ENCODE measurements at regions not wholly inside any gene's neighbourhood (a gene's known extent, or its start where the extent isn't known, plus 50 kb on each side); places are given as distances from the start of the nearest gene placed in this dataset.

DNA sequence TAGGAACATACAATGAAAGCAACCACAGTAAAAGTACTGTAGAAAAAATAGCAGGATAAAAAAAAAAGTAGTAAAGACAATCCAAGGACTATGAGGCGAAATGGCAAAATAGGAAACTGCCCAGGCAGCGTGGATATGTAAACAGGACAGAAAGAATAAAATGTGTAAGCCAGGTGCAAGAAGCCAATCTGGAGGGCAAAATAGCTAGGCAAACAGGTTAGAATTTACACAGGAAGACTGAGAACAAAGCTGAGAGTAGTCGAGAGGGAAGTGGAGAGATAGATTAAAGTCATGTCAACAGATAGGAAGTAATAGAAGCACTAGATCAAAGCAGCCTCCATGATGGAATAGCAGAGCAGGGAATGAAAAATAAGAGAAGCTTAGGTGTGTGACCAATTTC lies 124.2 kb upstream of the B3GALT2 start:
- DNase-seq: peak; percentile 12 to 54 (median 21)
- Histone ChIP-seq H3K27ac (ENCODE audit: low read depth in 1 of 2, low read length in 1 of 2) (no peak overlapping the region), H3K4me3 (no peak overlapping the region), H3K9me3 (ENCODE audit: control insufficient read depth in 4 of 4, insufficient read depth in 3 of 4, low read length in 3 of 4) (peaks cover 0 to 4% (median 0%) of the 10 kb centered on the region in 4 donors), H3K36me3 (ENCODE audit: control insufficient read depth in 4 of 4, insufficient read depth in 4 of 4, low read length in 4 of 4) (no peaks in the 10 kb centered on the region), H3K4me1 (ENCODE audit: control insufficient read depth in 5 of 5, insufficient read depth in 5 of 5, low read length in 5 of 5) (no peaks in the 10 kb centered on the region), H3K27me3 (ENCODE audit: control insufficient read depth in 3 of 3, insufficient read depth in 3 of 3, low read length in 2 of 3) (no peaks in the 10 kb centered on the region), H3K9ac (ENCODE audit: insufficient read depth in 1 of 2, low read length in 2 of 2) (no peak overlapping the region)
- 39 to 56% methylated on average over 3 of the region's 3 CpGs for WGBS, 2 donors
- TF ChIP-seq, protein P1, sequence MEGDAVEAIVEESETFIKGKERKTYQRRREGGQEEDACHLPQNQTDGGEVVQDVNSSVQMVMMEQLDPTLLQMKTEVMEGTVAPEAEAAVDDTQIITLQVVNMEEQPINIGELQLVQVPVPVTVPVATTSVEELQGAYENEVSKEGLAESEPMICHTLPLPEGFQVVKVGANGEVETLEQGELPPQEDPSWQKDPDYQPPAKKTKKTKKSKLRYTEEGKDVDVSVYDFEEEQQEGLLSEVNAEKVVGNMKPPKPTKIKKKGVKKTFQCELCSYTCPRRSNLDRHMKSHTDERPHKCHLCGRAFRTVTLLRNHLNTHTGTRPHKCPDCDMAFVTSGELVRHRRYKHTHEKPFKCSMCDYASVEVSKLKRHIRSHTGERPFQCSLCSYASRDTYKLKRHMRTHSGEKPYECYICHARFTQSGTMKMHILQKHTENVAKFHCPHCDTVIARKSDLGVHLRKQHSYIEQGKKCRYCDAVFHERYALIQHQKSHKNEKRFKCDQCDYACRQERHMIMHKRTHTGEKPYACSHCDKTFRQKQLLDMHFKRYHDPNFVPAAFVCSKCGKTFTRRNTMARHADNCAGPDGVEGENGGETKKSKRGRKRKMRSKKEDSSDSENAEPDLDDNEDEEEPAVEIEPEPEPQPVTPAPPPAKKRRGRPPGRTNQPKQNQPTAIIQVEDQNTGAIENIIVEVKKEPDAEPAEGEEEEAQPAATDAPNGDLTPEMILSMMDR (IDR thresholded peaks at IDR 0.05; ENCODE audit: control extremely low read depth, extremely low read depth): no peak
- ATAC-seq (ENCODE audit: insufficient read depth, low FRiP score): no peak

DNA sequence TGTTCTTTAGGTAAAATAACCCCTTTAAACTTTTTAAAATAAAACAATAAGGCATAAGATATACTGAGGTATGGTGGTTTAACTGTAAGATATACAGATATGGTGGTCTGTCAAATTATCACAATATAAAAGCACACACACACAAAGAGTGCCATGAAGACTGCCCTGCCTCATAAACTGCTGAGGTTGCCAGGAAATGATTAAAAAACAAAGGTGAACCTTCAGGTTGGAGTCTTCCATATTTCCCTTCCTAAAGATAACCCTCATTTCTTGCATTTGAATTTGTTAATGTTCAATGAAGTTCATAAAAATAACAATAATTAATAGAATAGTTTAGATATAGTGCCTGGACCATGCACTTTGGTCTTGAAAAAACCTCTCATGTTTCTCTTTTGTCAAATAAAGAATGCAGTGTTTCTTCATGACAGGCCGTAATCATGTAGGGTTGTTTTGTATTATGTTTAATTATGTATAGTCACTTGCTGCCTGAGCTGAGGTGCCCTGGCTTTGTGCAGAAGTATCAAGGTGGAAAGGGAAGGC lies 123.6 kb upstream of the B3GALT2 start:
- Histone ChIP-seq H3K9me3 (ENCODE audit: control insufficient read depth in 4 of 4, insufficient read depth in 3 of 4, low read length in 3 of 4) (peaks cover 0 to 1% (median under 1%) of the 10 kb centered on the region in 4 donors), H3K27me3 (ENCODE audit: control insufficient read depth in 3 of 3, insufficient read depth in 3 of 3, low read length in 2 of 3) (no peaks in the 10 kb centered on the region), H3K9ac (ENCODE audit: insufficient read depth in 1 of 2, low read length in 2 of 2) (no peak overlapping the region), H3K36me3 (ENCODE audit: control insufficient read depth in 4 of 4, insufficient read depth in 4 of 4, low read length in 4 of 4) (no peaks in the 10 kb centered on the region), H3K4me3 (no peak overlapping the region), H3K4me1 (ENCODE audit: control insufficient read depth in 5 of 5, insufficient read depth in 5 of 5, low read length in 5 of 5) (no peaks in the 10 kb centered on the region), H3K27ac (ENCODE audit: low read depth in 1 of 2, low read length in 1 of 2) (no peak overlapping the region)
- TF ChIP-seq, protein P1 (IDR thresholded peaks at IDR 0.05; ENCODE audit: control extremely low read depth, extremely low read depth): no peak
- ATAC-seq (ENCODE audit: insufficient read depth, low FRiP score) (no peak), DNase-seq (no peak)
- WGBS, 2 donors: 93 to 94% methylated on average over 1 of the region's 1 CpG

DNA sequence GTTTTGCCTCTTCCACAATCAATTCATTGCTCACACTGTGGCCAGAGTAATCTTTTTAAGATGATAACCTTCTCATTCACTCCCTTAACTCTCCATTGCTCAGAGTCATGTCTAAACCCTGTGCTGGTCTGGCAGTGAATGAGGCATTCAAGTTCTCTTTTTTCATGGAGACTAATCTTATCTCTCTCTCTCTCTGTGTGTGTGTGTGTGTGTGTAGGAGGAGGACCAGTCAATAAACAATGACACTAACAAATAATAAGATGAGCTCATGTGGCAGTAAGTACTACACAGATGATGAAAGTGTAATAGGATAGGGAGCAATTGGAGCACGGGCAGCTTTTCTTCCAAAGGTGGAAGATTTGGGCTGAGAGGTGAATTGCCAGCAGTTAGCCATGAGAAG lies 122.0 kb upstream of the B3GALT2 start:
- Histone ChIP-seq H3K27me3 (ENCODE audit: control insufficient read depth in 3 of 3, insufficient read depth in 3 of 3, low read length in 2 of 3) (no peaks in the 10 kb centered on the region), H3K27ac (ENCODE audit: low read depth in 1 of 2, low read length in 1 of 2) (no peak overlapping the region), H3K4me3 (no peak overlapping the region), H3K9ac (ENCODE audit: insufficient read depth in 1 of 2, low read length in 2 of 2) (no peak overlapping the region), H3K4me1 (ENCODE audit: control insufficient read depth in 5 of 5, insufficient read depth in 5 of 5, low read length in 5 of 5) (no peaks in the 10 kb centered on the region), H3K9me3 (ENCODE audit: control insufficient read depth in 4 of 4, insufficient read depth in 3 of 4, low read length in 3 of 4) (peaks cover 0 to 3% (median 0%) of the 10 kb centered on the region in 4 donors), H3K36me3 (ENCODE audit: control insufficient read depth in 4 of 4, insufficient read depth in 4 of 4, low read length in 4 of 4) (no peaks in the 10 kb centered on the region)
- ATAC-seq (ENCODE audit: insufficient read depth, low FRiP score) (no peak), DNase-seq (no peak)
- WGBS, 2 donors: 81 to 95% methylated on average over 1 of the region's 1 CpG
- TF ChIP-seq, protein P1 (IDR thresholded peaks at IDR 0.05; ENCODE audit: control extremely low read depth, extremely low read depth): no peak

DNA sequence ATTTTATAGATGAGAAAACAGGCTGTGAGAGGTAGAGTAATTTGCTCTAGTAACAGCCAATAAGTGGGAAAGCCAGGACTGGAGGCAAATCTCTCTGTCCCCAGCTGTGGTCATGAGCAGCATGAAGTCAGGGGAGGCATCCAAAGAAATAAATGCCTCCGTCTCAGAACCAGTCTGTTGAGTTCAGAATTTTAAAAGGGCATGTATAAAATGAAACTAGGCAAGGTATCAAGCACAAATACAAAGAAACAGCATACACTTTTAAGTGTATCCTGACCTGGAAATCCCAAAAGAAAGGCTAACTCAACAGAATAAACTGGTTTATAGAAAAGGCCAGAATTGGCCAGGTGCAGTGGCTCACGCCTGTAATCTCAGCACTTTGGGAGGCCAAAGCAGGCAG lies 120.0 kb upstream of the B3GALT2 start:
- Histone ChIP-seq H3K4me1 (ENCODE audit: control insufficient read depth in 5 of 5, insufficient read depth in 5 of 5, low read length in 5 of 5) (no peaks in the 10 kb centered on the region), H3K4me3 (no peak overlapping the region), H3K36me3 (ENCODE audit: control insufficient read depth in 4 of 4, insufficient read depth in 4 of 4, low read length in 4 of 4) (no peaks in the 10 kb centered on the region), H3K27me3 (ENCODE audit: control insufficient read depth in 3 of 3, insufficient read depth in 3 of 3, low read length in 2 of 3) (no peaks in the 10 kb centered on the region), H3K27ac (ENCODE audit: low read depth in 1 of 2, low read length in 1 of 2) (no peak overlapping the region), H3K9ac (ENCODE audit: insufficient read depth in 1 of 2, low read length in 2 of 2) (no peak overlapping the region), H3K9me3 (ENCODE audit: control insufficient read depth in 4 of 4, insufficient read depth in 3 of 4, low read length in 3 of 4) (peaks cover 0 to 3% (median 0%) of the 10 kb centered on the region in 4 donors)
- ATAC-seq (ENCODE audit: insufficient read depth, low FRiP score): no peak
- WGBS, 2 donors: 92 to 98% methylated on average over 2 of the region's 2 CpGs
- TF ChIP-seq, protein P1 (IDR thresholded peaks at IDR 0.05; ENCODE audit: control extremely low read depth, extremely low read depth): no peak
- no peak for DNase-seq

Data from lung (tissue), 11 donors.